ENCODE measurements at regions not wholly inside any gene's neighbourhood (a gene's known extent, or its start where the extent isn't known, plus 50 kb on each side); places are given as distances from the start of the nearest gene placed in this dataset.

- TF ChIP-seq KLF9 (tag by site-specific recombination; IDR thresholded peaks at IDR 0.05; ENCODE audit: low read depth) (no peak), BCL6B (tag by site-specific recombination; IDR thresholded peaks at IDR 0.05) (no peak), PATZ1 (tag by site-specific recombination; IDR thresholded peaks at IDR 0.05) (no peak), ZFP41 (tag by site-specific recombination; IDR thresholded peaks at IDR 0.05; ENCODE audit: borderline replicate concordance) (no peak), PRDM4 (tag by site-specific recombination; IDR thresholded peaks at IDR 0.05) (no peak), ZNF776 (tag by site-specific recombination; IDR thresholded peaks at IDR 0.05; ENCODE audit: borderline replicate concordance) (no peak), ZNF433 (tag by site-specific recombination; IDR thresholded peaks at IDR 0.05; ENCODE audit: low read depth) (no peak), ZBTB10 (tag by site-specific recombination; IDR thresholded peaks at IDR 0.05) (no peak), ZNF501 (tag by site-specific recombination; IDR thresholded peaks at IDR 0.05) (no peak), ZNF596 (tag by site-specific recombination; IDR thresholded peaks at IDR 0.05) (no peak), ZNF558 (tag by site-specific recombination; IDR thresholded peaks at IDR 0.05) (no peak)
Measured at GRCh38 chr4:189128341-189128740, 812.3 kb upstream of the FRG1 start (continued).

GRCh38 chr4:189129044-189129694, 811.5 kb upstream of the FRG1 start:
- no peaks in the 10 kb centered on the region for H3K4me1 ChIP-seq (ENCODE audit: control insufficient read depth, insufficient read depth, low read length)
- CTCF ChIA-PET = interaction anchor here (0.7 kb wide), 1 partner anchor 39 kb away, joined by 3 read pairs; no protein-coding TSS in a partner anchor
- H3K27ac ChIP-seq (ENCODE audit: extremely low read depth, low read depth, low read length) = no peak overlapping the region
- TF ChIP-seq IKZF3 (tag by site-specific recombination; IDR thresholded peaks at IDR 0.05) = no peak
- TF ChIP-seq ZNF658 (tag by site-specific recombination; IDR thresholded peaks at IDR 0.05) = no peak
- TF ChIP-seq ZNF19 (tag by site-specific recombination; IDR thresholded peaks at IDR 0.05; ENCODE audit: low read depth) = no peak
- no peak for TF ChIP-seq ZSCAN16 (tag by site-specific recombination; IDR thresholded peaks at IDR 0.05)
- TF ChIP-seq YY2 (tag by site-specific recombination; IDR thresholded peaks at IDR 0.05) = no peak
- no peak for TF ChIP-seq PRDM1 (tag by site-specific recombination; IDR thresholded peaks at IDR 0.05)
- no peak for TF ChIP-seq ZNF785 (tag by site-specific recombination; IDR thresholded peaks at IDR 0.05)
- H3K36me3 ChIP-seq (ENCODE audit: control insufficient read depth in 2 of 2, insufficient read depth in 1 of 2, low read length in 2 of 2) = no peaks in the 10 kb centered on the region
- POLR2A ChIA-PET = no interaction called here
- H3K4me3 ChIP-seq (ENCODE audit: low read depth, low read length) = no peak overlapping the region
- H3K9me3 ChIP-seq (ENCODE audit: control insufficient read depth, insufficient read depth, low read depth, low read length) = no peaks in the 10 kb centered on the region
